K562 (cell line): ENCODE measurements at regions not wholly inside any gene's neighbourhood (a gene's known extent, or its start where the extent isn't known, plus 50 kb on each side); places are given as distances from the start of the nearest gene placed in this dataset.

Experiments
- ATAC-seq: fragments of 200-7000 bp; cut with Tn5 transposase; 3 replicates; pipeline ENCODE4 v1.9.1; 2020; ENCODE audit warnings: moderate library complexity
- BruUV-seq: library from RNA; stranded (reverse); fragments of 400-500 nt; replicated peaks from 2 replicates; lab custom pipeline; 2021; lab: Mats Ljungman, UMichigan
- CTCF ChIA-PET: fragments of 300-600 bp; formaldehyde crosslinking; extraction: SDS; loops from one replicate; lab custom pipeline; 2021; ENCODE audit warnings: low intra/inter-chr PET ratio; lab: Yijun Ruan, JAX
- POLR2A ChIA-PET: fragments of 300-600, 350-650 bp; sonication (Branson Sonifier 250); formaldehyde crosslinking; extraction: SDS; loops from one replicate; lab custom pipeline; 2021; ENCODE audit warnings: antibody characterized with exemption, inconsistent platforms; lab: Yijun Ruan, JAX
- DNase-seq, 4 experiments: peaks; one replicate each; pipeline versions ENCODE4 v3.0.0 to v3.0.0-alpha.2; 2011 to 2018; ENCODE audit warnings: low spot score in 3 of 4, mixed read lengths in 3 of 4; ENCODE audit errors: extremely low read depth in 1 of 4
- FAIRE-seq: peaks from 2 replicates; lab custom pipeline; 2011; peaks lifted over from hg19 to GRCh38; lab: Jason Lieb, UNC
- H2AFZ ChIP-seq: 2 replicates; pipeline ENCODE4 v1.6.0; 2011; ENCODE audit warnings: low read depth, low read length, control low read depth, inconsistent platforms
- H3K27ac ChIP-seq: fragments of 200-600 bp; 3 replicates; pipeline ENCODE4 v1.8.0; 2011; ENCODE audit warnings: low read depth, mild to moderate bottlenecking, control low read depth, inconsistent platforms, low read length, moderate library complexity, mixed read lengths; ENCODE audit errors: extremely low read depth
- H3K27me3 ChIP-seq, 2 experiments: fragments of 300-600 bp in 1 of 2; 2 replicates in 1 of 2; 3 replicates in 1 of 2; pipeline versions ENCODE4 v1.6.0 to v1.8.0; 2011; ENCODE audit warnings: inconsistent platforms in 2 of 2, low read length in 2 of 2, mild to moderate bottlenecking in 1 of 2, mixed read lengths in 1 of 2, moderate library complexity in 1 of 2; ENCODE audit not compliant: control insufficient read depth in 2 of 2, insufficient read depth in 2 of 2
- H3K36me3 ChIP-seq: fragments of 300-600 bp; 3 replicates; pipeline ENCODE4 v1.8.0; 2011; ENCODE audit warnings: mild to moderate bottlenecking, low read length, inconsistent platforms; ENCODE audit not compliant: control insufficient read depth, insufficient read depth
- H3K4me1 ChIP-seq, 2 experiments: fragments of 200-600 bp in 1 of 2; replicated peaks in 1 of 2; 2 replicates in 1 of 2; 3 replicates in 1 of 2; pipeline versions ENCODE4 v1.5.1 to v1.8.0; 2011; ENCODE audit warnings: inconsistent platforms in 2 of 2, low read length in 2 of 2, mild to moderate bottlenecking in 1 of 2, mixed read lengths in 1 of 2, moderate library complexity in 1 of 2; ENCODE audit not compliant: control insufficient read depth in 2 of 2, insufficient read depth in 2 of 2
- H3K4me2 ChIP-seq: 2 replicates; pipeline ENCODE4 v1.6.1; 2011; ENCODE audit warnings: low read length, control low read depth, inconsistent platforms, mixed read lengths; ENCODE audit not compliant: insufficient read depth
- H3K4me3 ChIP-seq: fragments of 200-600 bp; sonication (generic), shearing (Covaris generic); 2 replicates; pipeline ENCODE4 v1.5.1; 2016; ENCODE audit warnings: control low read depth, inconsistent platforms
- H3K79me2 ChIP-seq: fragments of 200-600 bp; 3 replicates; pipeline ENCODE4 v1.8.0; 2011; ENCODE audit warnings: low read length, inconsistent platforms; ENCODE audit not compliant: control insufficient read depth, insufficient read depth
- H3K9ac ChIP-seq, 2 experiments: 2 replicates each; pipeline versions ENCODE4 v1.6.0 to v1.6.1; 2011; ENCODE audit warnings: low read depth in 2 of 2, low read length in 2 of 2, control low read depth in 1 of 2, inconsistent platforms in 1 of 2, mild to moderate bottlenecking in 1 of 2, mixed read lengths in 1 of 2; ENCODE audit not compliant: insufficient read depth in 1 of 2
- H3K9me1 ChIP-seq: one replicate; pipeline ENCODE4 v1.6.0; 2011; ENCODE audit warnings: inconsistent platforms, mild to moderate bottlenecking, low read length, moderate library complexity; ENCODE audit not compliant: control insufficient read depth, insufficient read depth
- H3K9me3 ChIP-seq: replicated peaks from 2 replicates; pipeline ENCODE4 v1.5.1; 2011; ENCODE audit warnings: low read depth, low read length, inconsistent platforms; ENCODE audit not compliant: control insufficient read depth, insufficient read depth
- H4K20me1 ChIP-seq: replicated peaks from 2 replicates; pipeline ENCODE4 v1.6.1; 2011; ENCODE audit warnings: low read length, inconsistent platforms, mixed read lengths; ENCODE audit not compliant: control insufficient read depth, insufficient read depth
- ARHGAP35 ChIP-seq: fragments of 450-650 bp; IDR thresholded peaks from 2 replicates; pipeline ENCODE4 v1.6.1; 2018; ENCODE audit not compliant: partially characterized antibody
- CREM ChIP-seq: IDR thresholded peaks from 2 replicates; pipeline ENCODE4 v1.6.1; 2014; ENCODE audit warnings: antibody characterized with exemption, low read depth
- CXXC5 ChIP-seq: fragments of 250-450 bp; sonication (Bioruptor Pico); IDR thresholded peaks from 2 replicates; pipeline ENCODE4 v1.8.0; 2022; ENCODE audit warnings: inconsistent platforms, mild to moderate bottlenecking, moderate library complexity
- ETV6 ChIP-seq, 3 experiments: fragments of 150-350 bp in 1 of 3; sonication (generic) in 1 of 3; formaldehyde crosslinking in 1 of 3; IDR thresholded peaks; 2 replicates each; pipeline versions ENCODE4 v1.6.1 to v1.8.0; 2014 to 2022; ENCODE audit warnings: borderline replicate concordance in 2 of 3, low read depth in 2 of 3, antibody characterized with exemption in 1 of 3, low read length in 1 of 3, mild to moderate bottlenecking in 1 of 3, missing genetic modification reagents in 1 of 3
- SPI1 ChIP-seq: IDR thresholded peaks from 2 replicates; pipeline ENCODE4 v1.6.1; 2011; ENCODE audit warnings: low read depth, low read length, control low read depth, borderline replicate concordance
- ZNF140 ChIP-seq: fragments of 250-450 bp; sonication (Bioruptor Pico); IDR thresholded peaks from 2 replicates; pipeline ENCODE4 v1.8.0; 2021; ENCODE audit warnings: moderate library complexity, mild to moderate bottlenecking, inconsistent platforms
- WGBS: fragments of 100-300 bp; shearing (Covaris generic); methylation state at CpG from one replicate; pipeline ENCODE4 v1.1.6; 2016; ENCODE audit warnings: low coverage, mixed read lengths; ENCODE audit not compliant: insufficient coverage; ENCODE audit errors: missing lambda C conversion rate; 5-methylcytosine and 5-hydroxymethylcytosine counted together
- in situ Hi-C: fragments of 300-500 bp; cut with MboI; formaldehyde crosslinking; loops from 4 replicates; pipeline ENCODE4 v1.15.0; 2018; ENCODE audit warnings: inconsistent platforms, mixed read lengths
- intact Hi-C: fragments of 100-400 bp; cut with micrococcal nuclease; formaldehyde crosslinking; loops from 2 replicates; pipeline ENCODE4 v1.14.2; 2022

DNA sequence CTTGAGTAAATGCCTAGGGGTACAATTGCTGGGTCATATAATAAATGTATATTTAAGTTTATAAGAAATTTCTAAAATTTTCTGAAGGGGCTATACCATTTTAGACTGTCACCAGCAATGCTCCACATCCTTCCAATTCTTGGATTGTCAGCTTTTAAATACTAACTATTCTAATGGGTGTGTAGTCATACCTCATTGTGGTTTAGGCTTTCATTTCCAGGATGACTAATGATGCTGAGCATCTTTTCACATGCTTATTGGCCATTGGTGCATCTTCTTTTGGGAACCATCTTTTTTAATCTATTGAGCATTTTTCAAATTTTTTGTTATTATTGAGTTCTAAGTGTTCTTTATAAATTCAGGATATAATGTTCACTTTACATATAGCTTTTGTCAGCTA lies 52.5 kb upstream of the CORO2B start (continued):
- TF ChIP-seq ETV6 (IDR thresholded peaks at IDR 0.05; ENCODE audit: borderline replicate concordance in 1 of 2, low read depth in 2 of 2, low read length in 1 of 2) = no peak
- TF ChIP-seq ETV6 (CRISPR knock-in tag; IDR thresholded peaks at IDR 0.05; ENCODE audit: borderline replicate concordance) = no peak
- TF ChIP-seq ARHGAP35 = no peak
- TF ChIP-seq ZNF140 (CRISPR knock-in tag) = no peak
- TF ChIP-seq CXXC5 (CRISPR knock-in tag) = no peak

DNA sequence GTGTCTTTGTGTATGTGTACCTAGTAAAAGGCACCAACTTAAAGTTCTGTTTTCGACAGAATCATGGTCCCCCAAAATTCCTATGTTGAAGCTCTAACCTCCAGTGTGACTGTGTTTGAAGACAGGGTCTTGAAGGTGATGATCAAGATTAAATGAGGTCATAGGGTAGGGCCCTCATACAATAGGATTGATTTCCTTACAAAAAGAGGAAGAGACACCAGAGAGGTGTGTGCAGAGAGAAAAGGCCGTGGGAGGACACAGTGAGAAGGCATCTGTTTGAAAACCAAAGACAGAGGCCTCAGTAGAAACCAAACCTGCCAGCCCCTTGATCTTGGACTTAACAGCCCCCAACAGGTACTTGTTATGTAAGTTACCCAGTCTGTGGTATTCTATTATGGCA lies 52.0 kb upstream of the CORO2B start:
- ChIA-PET CTCF (no interaction called here), POLR2A (interaction anchor here (1.1 kb wide), 1 partner anchor 12 kb away, joined by 4 read pairs; no protein-coding TSS in a partner anchor)
- in situ Hi-C loops (no loop called here), intact Hi-C loops (no loop called here)
- H3K4me2 ChIP-seq = no peak overlapping the region
- no peaks in the 10 kb centered on the region for H3K9me1 ChIP-seq
- no peaks in the 10 kb centered on the region for H3K27me3 ChIP-seq
- H3K9ac ChIP-seq = no peak overlapping the region
- no TSS peak for BruUV-seq
- no peaks in the 10 kb centered on the region for H3K4me1 ChIP-seq
- H4K20me1 ChIP-seq = no peaks in the 10 kb centered on the region
- WGBS = 0% methylated on average over 2 of the region's 2 CpGs
- H3K27ac ChIP-seq = no peak overlapping the region
- H3K4me3 ChIP-seq = no peak overlapping the region
- H3K36me3 ChIP-seq = no peaks in the 10 kb centered on the region
- no peak for DNase-seq
- no peak overlapping the region for H2AFZ ChIP-seq
- FAIRE-seq = no peak
- H3K9me3 ChIP-seq = no peaks in the 10 kb centered on the region
- TF ChIP-seq CREM (no peak), SPI1 (peak; percentile 62; the same call in 1 of the 2 replicates)
- no peak for ATAC-seq
- no peaks in the 10 kb centered on the region for H3K79me2 ChIP-seq
